ENCODE measurements at regions not wholly inside any gene's neighbourhood (a gene's known extent, or its start where the extent isn't known, plus 50 kb on each side); places are given as distances from the start of the nearest gene placed in this dataset.

- no peaks in the 10 kb centered on the region for H3K4me1 ChIP-seq (ENCODE audit: control insufficient read depth, insufficient read depth, low read length)
- no peak overlapping the region for H3K9ac ChIP-seq (ENCODE audit: low read length)
- DNase-seq (ENCODE audit: low read depth): no peak
- H3K9me3 ChIP-seq (ENCODE audit: control insufficient read depth, low read length): no peaks in the 10 kb centered on the region
- peaks cover 54% of the 10 kb centered on the region for H3K27me3 ChIP-seq (replicated peaks; ENCODE audit: control insufficient read depth, insufficient read depth, low read length)
- no peak overlapping the region for H3K4me3 ChIP-seq (ENCODE audit: low read length)
- H3K36me3 ChIP-seq (ENCODE audit: control insufficient read depth, insufficient read depth, low read length, severe bottlenecking): no peaks in the 10 kb centered on the region
These were observed 51.4 kb upstream of the IQSEC1 start for GRCh38 chr3:13124631-13125030.

- H3K36me3 ChIP-seq (ENCODE audit: control insufficient read depth, insufficient read depth, low read length, severe bottlenecking): no peaks in the 10 kb centered on the region
- H3K4me1 ChIP-seq (ENCODE audit: control insufficient read depth, insufficient read depth, low read length): no peaks in the 10 kb centered on the region
- no peak for DNase-seq (ENCODE audit: low read depth)
- no peak overlapping the region for H3K4me3 ChIP-seq (ENCODE audit: low read length)
- H3K9me3 ChIP-seq (ENCODE audit: control insufficient read depth, low read length): no peaks in the 10 kb centered on the region
- H3K27me3 ChIP-seq (replicated peaks; ENCODE audit: control insufficient read depth, insufficient read depth, low read length): peaks cover 58% of the 10 kb centered on the region
- H3K9ac ChIP-seq (ENCODE audit: low read length): no peak overlapping the region
These were observed 50.5 kb upstream of the IQSEC1 start for GRCh38 chr3:13123765-13124164.

DNA sequence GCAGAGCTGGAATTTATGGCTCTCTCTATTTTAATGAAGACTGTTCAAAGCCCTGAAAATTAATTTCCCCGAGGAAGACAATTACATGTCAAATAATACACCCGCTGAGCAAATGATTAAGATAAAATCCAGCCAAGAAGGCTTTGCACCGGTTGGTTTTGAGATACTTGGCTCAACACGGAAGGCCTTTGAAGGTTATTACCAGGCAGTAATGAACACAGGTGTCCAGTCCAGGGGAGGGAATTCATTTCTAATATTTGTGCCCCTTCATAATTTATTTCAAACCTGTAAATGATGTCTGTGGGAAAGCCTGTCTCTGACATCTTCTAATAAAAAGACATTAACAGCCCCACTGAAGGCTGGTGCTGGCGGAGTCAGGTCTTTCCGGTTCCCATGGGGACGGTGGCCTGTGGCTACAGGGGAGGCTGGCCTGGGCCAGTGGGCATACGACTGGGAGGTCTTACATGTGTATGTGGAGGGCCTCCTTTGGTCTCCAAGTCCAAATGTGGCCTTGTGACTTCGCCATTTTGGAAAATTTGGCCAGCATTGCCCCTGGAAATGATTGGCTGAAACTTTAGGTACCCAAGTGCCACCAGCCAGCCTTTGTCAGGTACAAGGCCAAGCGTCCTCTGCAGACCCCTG, 49.9 kb upstream of the IQSEC1 start:
- no peaks in the 10 kb centered on the region for H3K4me1 ChIP-seq (ENCODE audit: control insufficient read depth, insufficient read depth, low read length)

More for the DNA sequence above, 49.9 kb upstream of the IQSEC1 start:
- Histone ChIP-seq H3K9me3 (ENCODE audit: control insufficient read depth, low read length) (no peaks in the 10 kb centered on the region), H3K4me3 (ENCODE audit: low read length) (no peak overlapping the region), H3K27me3 (replicated peaks; ENCODE audit: control insufficient read depth, insufficient read depth, low read length) (peaks cover 62% of the 10 kb centered on the region), H3K36me3 (ENCODE audit: control insufficient read depth, insufficient read depth, low read length, severe bottlenecking) (no peaks in the 10 kb centered on the region), H3K9ac (ENCODE audit: low read length) (no peak overlapping the region)
- no peak for DNase-seq (ENCODE audit: low read depth)

All from adipocyte (in vitro differentiated cells).